ENCODE measurements at regions not wholly inside any gene's neighbourhood (a gene's known extent, or its start where the extent isn't known, plus 50 kb on each side); places are given as distances from the start of the nearest gene placed in this dataset.

DNA sequence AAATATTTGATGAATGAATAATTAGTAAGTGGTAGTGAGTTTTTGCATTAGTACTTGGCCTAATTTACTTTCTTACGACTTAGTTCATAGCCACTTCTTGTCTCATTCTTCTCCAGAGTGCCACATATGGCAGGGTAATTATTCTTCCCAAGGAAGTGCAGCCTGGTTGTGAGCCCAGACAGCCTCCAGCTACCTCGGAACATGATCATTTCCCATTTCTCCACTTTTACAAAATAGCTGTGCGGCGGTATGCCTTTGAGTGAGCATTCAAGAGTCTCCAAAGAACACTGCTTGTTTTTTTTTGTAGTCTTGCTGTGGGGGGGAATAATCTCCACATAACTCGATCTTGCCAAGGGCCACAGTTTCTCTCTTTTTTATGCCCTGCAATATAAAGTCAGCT is 765.0 kb downstream of the HDGFL1 start:
- TF ChIP-seq, protein P1, sequence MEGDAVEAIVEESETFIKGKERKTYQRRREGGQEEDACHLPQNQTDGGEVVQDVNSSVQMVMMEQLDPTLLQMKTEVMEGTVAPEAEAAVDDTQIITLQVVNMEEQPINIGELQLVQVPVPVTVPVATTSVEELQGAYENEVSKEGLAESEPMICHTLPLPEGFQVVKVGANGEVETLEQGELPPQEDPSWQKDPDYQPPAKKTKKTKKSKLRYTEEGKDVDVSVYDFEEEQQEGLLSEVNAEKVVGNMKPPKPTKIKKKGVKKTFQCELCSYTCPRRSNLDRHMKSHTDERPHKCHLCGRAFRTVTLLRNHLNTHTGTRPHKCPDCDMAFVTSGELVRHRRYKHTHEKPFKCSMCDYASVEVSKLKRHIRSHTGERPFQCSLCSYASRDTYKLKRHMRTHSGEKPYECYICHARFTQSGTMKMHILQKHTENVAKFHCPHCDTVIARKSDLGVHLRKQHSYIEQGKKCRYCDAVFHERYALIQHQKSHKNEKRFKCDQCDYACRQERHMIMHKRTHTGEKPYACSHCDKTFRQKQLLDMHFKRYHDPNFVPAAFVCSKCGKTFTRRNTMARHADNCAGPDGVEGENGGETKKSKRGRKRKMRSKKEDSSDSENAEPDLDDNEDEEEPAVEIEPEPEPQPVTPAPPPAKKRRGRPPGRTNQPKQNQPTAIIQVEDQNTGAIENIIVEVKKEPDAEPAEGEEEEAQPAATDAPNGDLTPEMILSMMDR (tag by site-specific recombination; IDR thresholded peaks at IDR 0.05), result no peak
- TF ChIP-seq, protein P2, sequence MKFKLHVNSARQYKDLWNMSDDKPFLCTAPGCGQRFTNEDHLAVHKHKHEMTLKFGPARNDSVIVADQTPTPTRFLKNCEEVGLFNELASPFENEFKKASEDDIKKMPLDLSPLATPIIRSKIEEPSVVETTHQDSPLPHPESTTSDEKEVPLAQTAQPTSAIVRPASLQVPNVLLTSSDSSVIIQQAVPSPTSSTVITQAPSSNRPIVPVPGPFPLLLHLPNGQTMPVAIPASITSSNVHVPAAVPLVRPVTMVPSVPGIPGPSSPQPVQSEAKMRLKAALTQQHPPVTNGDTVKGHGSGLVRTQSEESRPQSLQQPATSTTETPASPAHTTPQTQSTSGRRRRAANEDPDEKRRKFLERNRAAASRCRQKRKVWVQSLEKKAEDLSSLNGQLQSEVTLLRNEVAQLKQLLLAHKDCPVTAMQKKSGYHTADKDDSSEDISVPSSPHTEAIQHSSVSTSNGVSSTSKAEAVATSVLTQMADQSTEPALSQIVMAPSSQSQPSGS (tag by site-specific recombination; IDR thresholded peaks at IDR 0.05; ENCODE audit: low read depth), result no peak
- TF ChIP-seq ZBTB7A (tag by site-specific recombination; IDR thresholded peaks at IDR 0.05; ENCODE audit: low read depth), result no peak
- TF ChIP-seq, protein P3, sequence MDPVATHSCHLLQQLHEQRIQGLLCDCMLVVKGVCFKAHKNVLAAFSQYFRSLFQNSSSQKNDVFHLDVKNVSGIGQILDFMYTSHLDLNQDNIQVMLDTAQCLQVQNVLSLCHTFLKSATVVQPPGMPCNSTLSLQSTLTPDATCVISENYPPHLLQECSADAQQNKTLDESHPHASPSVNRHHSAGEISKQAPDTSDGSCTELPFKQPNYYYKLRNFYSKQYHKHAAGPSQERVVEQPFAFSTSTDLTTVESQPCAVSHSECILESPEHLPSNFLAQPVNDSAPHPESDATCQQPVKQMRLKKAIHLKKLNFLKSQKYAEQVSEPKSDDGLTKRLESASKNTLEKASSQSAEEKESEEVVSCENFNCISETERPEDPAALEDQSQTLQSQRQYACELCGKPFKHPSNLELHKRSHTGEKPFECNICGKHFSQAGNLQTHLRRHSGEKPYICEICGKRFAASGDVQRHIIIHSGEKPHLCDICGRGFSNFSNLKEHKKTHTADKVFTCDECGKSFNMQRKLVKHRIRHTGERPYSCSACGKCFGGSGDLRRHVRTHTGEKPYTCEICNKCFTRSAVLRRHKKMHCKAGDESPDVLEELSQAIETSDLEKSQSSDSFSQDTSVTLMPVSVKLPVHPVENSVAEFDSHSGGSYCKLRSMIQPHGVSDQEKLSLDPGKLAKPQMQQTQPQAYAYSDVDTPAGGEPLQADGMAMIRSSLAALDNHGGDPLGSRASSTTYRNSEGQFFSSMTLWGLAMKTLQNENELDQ (tag by site-specific recombination; IDR thresholded peaks at IDR 0.05; ENCODE audit: low read depth), result no peak
- TF ChIP-seq ZFP37 (tag by site-specific recombination; IDR thresholded peaks at IDR 0.05), result no peak
